Parathyroid adenoma (tissue), 2 donors: ENCODE measurements at regions not wholly inside any gene's neighbourhood (a gene's known extent, or its start where the extent isn't known, plus 50 kb on each side); places are given as distances from the start of the nearest gene placed in this dataset.

Source experiments
- H2AFZ ChIP-seq: fragments of 300-600 bp; sonication (generic); one replicate; pipeline ENCODE4 v1.7.0; 2017; ENCODE audit warnings: antibody characterized with exemption, mild to moderate bottlenecking
- H3K27ac ChIP-seq: fragments of 300-600 bp; sonication (generic); one replicate; pipeline ENCODE4 v1.7.0; 2017
- H3K27me3 ChIP-seq: fragments of 300-600 bp; sonication (generic); one replicate; pipeline ENCODE4 v1.7.0; 2017; ENCODE audit warnings: low read length; ENCODE audit not compliant: control insufficient read depth, insufficient read depth
- H3K36me3 ChIP-seq: fragments of 300-600 bp; sonication (generic); one replicate; pipeline ENCODE4 v1.7.0; 2017; ENCODE audit warnings: low read length; ENCODE audit not compliant: control insufficient read depth, insufficient read depth
- H3K4me1 ChIP-seq: fragments of 300-600 bp; sonication (generic); one replicate; pipeline ENCODE4 v1.7.0; 2017; ENCODE audit warnings: control low read depth
- H3K4me2 ChIP-seq: fragments of 300-600 bp; sonication (generic); one replicate; pipeline ENCODE4 v1.7.0; 2017; ENCODE audit warnings: low read length
- H3K4me3 ChIP-seq: fragments of 300-600 bp; sonication (generic); one replicate; pipeline ENCODE4 v1.7.0; 2017; ENCODE audit warnings: low read depth, low read length
- H3K79me2 ChIP-seq: fragments of 300-600 bp; sonication (generic); one replicate; pipeline ENCODE4 v1.7.0; 2017; ENCODE audit warnings: control low read depth
- H3K9ac ChIP-seq: fragments of 300-600 bp; sonication (generic); one replicate; pipeline ENCODE4 v1.7.0; 2017; ENCODE audit warnings: mild to moderate bottlenecking
- H3K9me3 ChIP-seq: fragments of 300-600 bp; sonication (generic); one replicate; pipeline ENCODE4 v1.7.0; 2017; ENCODE audit warnings: low read length; ENCODE audit not compliant: control insufficient read depth
- TF ChIP-seq, protein P1 (sequence below): fragments of 300-600 bp; sonication (generic); IDR thresholded peaks from one replicate; pipeline ENCODE4 v1.7.0; 2017; ENCODE audit warnings: antibody characterized with exemption, mild to moderate bottlenecking
- donor health status: primary hyperparathyroidism.

DNA sequence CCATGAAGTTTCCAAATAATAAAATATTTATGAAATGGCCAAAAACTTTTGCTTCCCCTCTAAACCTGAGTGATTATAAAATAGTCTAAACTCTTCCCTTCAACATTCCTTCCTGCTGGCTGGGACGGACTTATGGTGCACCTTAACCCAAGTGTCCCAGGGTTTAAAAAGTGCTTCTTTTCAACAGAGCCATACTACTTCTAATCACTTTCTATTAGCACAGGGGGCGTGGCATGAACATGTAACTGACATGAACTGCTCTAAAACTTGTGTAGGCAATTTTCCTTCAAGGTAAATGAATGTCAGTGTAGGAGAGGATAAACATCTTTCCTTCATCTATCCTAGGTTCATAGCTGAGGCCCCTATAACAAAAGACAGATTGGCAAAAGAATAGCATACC is 163.6 kb upstream of the RIMS1 start:
- H3K9me3 ChIP-seq: no peaks in the 10 kb centered on the region
- TF ChIP-seq, protein P1, sequence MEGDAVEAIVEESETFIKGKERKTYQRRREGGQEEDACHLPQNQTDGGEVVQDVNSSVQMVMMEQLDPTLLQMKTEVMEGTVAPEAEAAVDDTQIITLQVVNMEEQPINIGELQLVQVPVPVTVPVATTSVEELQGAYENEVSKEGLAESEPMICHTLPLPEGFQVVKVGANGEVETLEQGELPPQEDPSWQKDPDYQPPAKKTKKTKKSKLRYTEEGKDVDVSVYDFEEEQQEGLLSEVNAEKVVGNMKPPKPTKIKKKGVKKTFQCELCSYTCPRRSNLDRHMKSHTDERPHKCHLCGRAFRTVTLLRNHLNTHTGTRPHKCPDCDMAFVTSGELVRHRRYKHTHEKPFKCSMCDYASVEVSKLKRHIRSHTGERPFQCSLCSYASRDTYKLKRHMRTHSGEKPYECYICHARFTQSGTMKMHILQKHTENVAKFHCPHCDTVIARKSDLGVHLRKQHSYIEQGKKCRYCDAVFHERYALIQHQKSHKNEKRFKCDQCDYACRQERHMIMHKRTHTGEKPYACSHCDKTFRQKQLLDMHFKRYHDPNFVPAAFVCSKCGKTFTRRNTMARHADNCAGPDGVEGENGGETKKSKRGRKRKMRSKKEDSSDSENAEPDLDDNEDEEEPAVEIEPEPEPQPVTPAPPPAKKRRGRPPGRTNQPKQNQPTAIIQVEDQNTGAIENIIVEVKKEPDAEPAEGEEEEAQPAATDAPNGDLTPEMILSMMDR: no peak
- no peaks in the 10 kb centered on the region for H3K4me1 ChIP-seq
- no peaks in the 10 kb centered on the region for H3K27me3 ChIP-seq
- H3K4me3 ChIP-seq: no peak overlapping the region
- no peaks in the 10 kb centered on the region for H3K36me3 ChIP-seq
- no peak overlapping the region for H3K27ac ChIP-seq
- no peak overlapping the region for H3K4me2 ChIP-seq
- no peak overlapping the region for H2AFZ ChIP-seq
- H3K9ac ChIP-seq: no peak overlapping the region
- no peaks in the 10 kb centered on the region for H3K79me2 ChIP-seq

DNA sequence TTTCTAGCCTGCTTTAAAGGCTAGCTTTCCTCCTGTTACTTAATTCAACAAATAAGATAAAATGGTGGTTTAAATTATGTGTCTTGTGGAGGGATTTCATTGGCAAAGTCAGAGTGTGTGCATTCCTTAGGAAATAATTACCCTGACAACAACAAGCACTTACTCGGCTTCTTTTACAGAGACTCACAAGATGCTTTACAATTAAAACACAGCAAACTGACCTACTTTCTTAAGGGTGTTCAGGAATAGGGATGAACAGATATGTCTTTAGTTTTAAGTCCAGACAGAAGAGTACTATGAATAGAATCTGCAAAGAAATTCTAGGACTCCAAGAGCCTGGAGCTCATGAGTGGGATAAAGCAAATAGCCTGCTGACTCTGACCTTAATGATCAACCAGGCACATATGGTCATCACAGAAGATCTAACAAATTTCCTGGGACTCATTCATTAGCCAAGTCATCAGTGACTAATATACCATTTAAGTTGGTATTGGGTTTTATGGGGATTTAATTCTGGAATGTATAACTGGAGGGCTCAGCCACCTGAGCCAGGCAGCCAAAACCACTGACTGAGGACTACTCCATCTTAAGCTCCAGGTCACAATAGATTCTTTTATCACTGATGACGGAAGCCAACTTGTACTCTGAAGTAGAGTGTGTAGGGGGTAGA is 161.8 kb upstream of the RIMS1 start:
- no peaks in the 10 kb centered on the region for H3K4me1 ChIP-seq
- no peaks in the 10 kb centered on the region for H3K79me2 ChIP-seq
- TF ChIP-seq, protein P1: no peak
- no peak overlapping the region for H3K27ac ChIP-seq
- no peak overlapping the region for H3K4me2 ChIP-seq
- no peaks in the 10 kb centered on the region for H3K27me3 ChIP-seq
- H2AFZ ChIP-seq: no peak overlapping the region
- no peaks in the 10 kb centered on the region for H3K9me3 ChIP-seq
- no peak overlapping the region for H3K4me3 ChIP-seq
- H3K9ac ChIP-seq: no peak overlapping the region
- H3K36me3 ChIP-seq: no peaks in the 10 kb centered on the region

DNA sequence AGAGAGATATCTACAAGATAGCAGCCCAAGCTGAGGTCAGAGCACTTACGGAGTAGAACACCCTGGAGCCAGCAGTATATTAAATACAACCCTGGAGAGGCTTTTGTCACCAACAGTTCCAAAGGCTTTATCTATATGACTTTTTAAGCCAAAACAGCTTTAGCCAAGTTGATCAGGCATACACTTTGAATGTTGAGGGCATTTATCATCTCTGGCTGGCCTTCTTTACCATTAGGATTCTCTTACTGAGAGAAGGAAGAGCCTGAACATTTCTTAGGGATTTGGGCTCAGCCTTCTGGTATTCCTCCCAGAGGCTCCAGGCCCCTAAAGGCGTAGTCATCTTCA is 161.3 kb upstream of the RIMS1 start:
- no peak overlapping the region for H3K9ac ChIP-seq
- H3K9me3 ChIP-seq: no peaks in the 10 kb centered on the region
- H3K36me3 ChIP-seq: no peaks in the 10 kb centered on the region
- H3K4me2 ChIP-seq: no peak overlapping the region
- no peak overlapping the region for H2AFZ ChIP-seq
- no peaks in the 10 kb centered on the region for H3K79me2 ChIP-seq
- TF ChIP-seq, protein P1: no peak
- no peak overlapping the region for H3K4me3 ChIP-seq
- no peaks in the 10 kb centered on the region for H3K4me1 ChIP-seq
- no peak overlapping the region for H3K27ac ChIP-seq
- no peaks in the 10 kb centered on the region for H3K27me3 ChIP-seq

DNA sequence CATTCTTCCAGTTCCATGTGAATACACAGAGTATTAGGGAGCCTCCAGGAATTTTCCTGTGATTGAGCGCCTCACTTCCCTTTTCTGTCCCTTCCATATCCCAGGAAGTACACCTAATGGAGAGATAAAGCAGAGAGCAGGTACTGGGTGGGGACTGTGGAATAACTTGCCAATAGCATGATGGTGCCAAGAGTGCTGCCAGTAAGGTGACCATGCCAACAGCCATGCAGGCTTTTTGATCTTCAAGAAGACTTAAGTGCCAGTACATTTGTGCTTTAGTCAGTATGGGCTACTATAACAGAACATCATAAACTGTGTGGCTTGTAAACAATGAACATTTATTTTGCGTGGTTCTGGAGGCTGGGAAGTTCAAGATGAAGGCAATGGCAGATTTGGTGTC is 160.2 kb upstream of the RIMS1 start:
- TF ChIP-seq, protein P1: no peak
- H3K9me3 ChIP-seq: no peaks in the 10 kb centered on the region
- no peak overlapping the region for H2AFZ ChIP-seq
- H3K9ac ChIP-seq: no peak overlapping the region
- no peaks in the 10 kb centered on the region for H3K4me1 ChIP-seq
- no peak overlapping the region for H3K27ac ChIP-seq
- no peak overlapping the region for H3K4me2 ChIP-seq
- H3K36me3 ChIP-seq: no peaks in the 10 kb centered on the region
- no peak overlapping the region for H3K4me3 ChIP-seq
- no peaks in the 10 kb centered on the region for H3K27me3 ChIP-seq
- no peaks in the 10 kb centered on the region for H3K79me2 ChIP-seq

DNA sequence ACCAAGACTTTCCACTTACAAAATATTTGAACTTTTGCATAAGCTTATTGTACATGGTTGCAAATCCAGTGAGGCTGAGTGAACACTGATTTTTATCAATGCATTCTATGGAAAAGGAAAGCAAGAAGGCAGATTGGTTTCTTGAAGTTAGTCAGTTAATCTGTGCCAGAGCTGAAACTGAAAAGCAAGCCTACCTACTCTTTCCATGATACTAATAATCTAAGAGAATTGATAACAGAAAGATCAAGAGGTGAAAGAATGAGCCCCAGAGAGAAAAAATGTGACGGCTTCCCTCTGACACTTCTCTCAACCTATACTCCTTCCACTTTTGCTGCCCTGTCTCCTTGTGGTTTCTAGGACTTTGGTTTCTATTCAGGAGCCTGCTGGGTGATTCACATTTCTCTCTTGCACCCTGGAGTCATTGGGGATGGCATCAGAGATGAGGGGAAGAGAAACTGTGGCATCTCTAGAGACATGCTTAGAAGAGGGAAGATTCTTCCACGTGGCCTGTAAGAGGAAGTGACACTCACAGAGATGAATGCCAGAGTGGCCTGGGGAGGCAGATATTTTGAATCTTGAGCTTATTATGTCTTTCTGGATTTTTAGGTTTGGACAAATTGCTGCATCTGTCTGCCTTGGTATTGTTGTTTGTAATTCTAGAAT is 158.6 kb upstream of the RIMS1 start:
- TF ChIP-seq, protein P1: no peak
- Histone ChIP-seq H3K4me3 (no peak overlapping the region), H3K9ac (no peak overlapping the region), H3K79me2 (no peaks in the 10 kb centered on the region), H3K4me1 (no peaks in the 10 kb centered on the region), H3K36me3 (no peaks in the 10 kb centered on the region), H3K4me2 (no peak overlapping the region), H3K27me3 (no peaks in the 10 kb centered on the region), H3K9me3 (no peaks in the 10 kb centered on the region), H2AFZ (no peak overlapping the region), H3K27ac (no peak overlapping the region)
